SK-N-SH (cell line): ENCODE measurements at regions not wholly inside any gene's neighbourhood (a gene's known extent, or its start where the extent isn't known, plus 50 kb on each side); places are given as distances from the start of the nearest gene placed in this dataset.

Experiments used
- CTCF ChIA-PET: fragments of 300-600, 350-600 bp; formaldehyde crosslinking; extraction: SDS; loops from one replicate; lab custom pipeline; 2021; lab: Yijun Ruan, JAX
- POLR2A ChIA-PET: fragments of 350-600 bp; sonication (Branson Sonifier 250); formaldehyde crosslinking; extraction: SDS; loops from one replicate; lab custom pipeline; 2020; ENCODE audit warnings: antibody characterized with exemption, inconsistent platforms; lab: Yijun Ruan, JAX
- DNase-seq: peaks from one replicate; pipeline ENCODE4 v3.0.0; 2012
- H2AFZ ChIP-seq: fragments of 200-600 bp; sonication (generic); 2 replicates; pipeline ENCODE4 v1.8.1; 2016; ENCODE audit warnings: antibody characterized with exemption, mild to moderate bottlenecking, low read depth
- H3F3A ChIP-seq: fragments of 200-600 bp; sonication (generic); replicated peaks from 2 replicates; pipeline ENCODE3; 2016; ENCODE audit warnings: antibody characterized with exemption, mild to moderate bottlenecking; ENCODE audit not compliant: insufficient read depth
- H3K27ac ChIP-seq, 2 experiments: fragments of 200-500 bp in 1 of 2; fragments of 200-600 bp in 1 of 2; sonication (Bioruptor generic) in 1 of 2; sonication (generic), shearing (Covaris generic) in 1 of 2; 2 replicates each; pipeline versions ENCODE4 v1.5.1 to v1.6.1; 2014 to 2016; ENCODE audit warnings: low read depth in 2 of 2, inconsistent platforms in 1 of 2, low read length in 1 of 2, mild to moderate bottlenecking in 1 of 2, mixed read lengths in 1 of 2
- H3K27me3 ChIP-seq: fragments of 200-600 bp; sonication (generic), shearing (Covaris generic); 2 replicates; pipeline ENCODE4 v1.6.1; 2016; ENCODE audit warnings: mixed run types; ENCODE audit not compliant: insufficient read depth
- H3K36me3 ChIP-seq, 2 experiments: fragments of 200-500 bp in 1 of 2; fragments of 200-600 bp in 1 of 2; sonication (Bioruptor generic) in 1 of 2; sonication (generic) in 1 of 2; replicated peaks in 1 of 2; 2 replicates each; pipeline versions ENCODE3 to v1.5.1; 2014 to 2016; ENCODE audit warnings: low read length in 1 of 2, mild to moderate bottlenecking in 1 of 2; ENCODE audit not compliant: insufficient read depth in 2 of 2, control insufficient read depth in 1 of 2
- H3K4me1 ChIP-seq, 2 experiments: fragments of 200-500 bp in 1 of 2; fragments of 200-600 bp in 1 of 2; sonication (Bioruptor generic) in 1 of 2; sonication (generic), shearing (Covaris generic) in 1 of 2; 2 replicates each; pipeline versions ENCODE4 v1.5.1 to v1.6.1; 2014 to 2016; ENCODE audit warnings: low read depth in 1 of 2, low read length in 1 of 2, mixed run types in 1 of 2; ENCODE audit not compliant: insufficient read depth in 2 of 2, control insufficient read depth in 1 of 2
- H3K4me2 ChIP-seq: fragments of 200-600 bp; sonication (generic), shearing (Covaris generic); 2 replicates; pipeline ENCODE4 v1.6.1; 2017; ENCODE audit warnings: mixed run types
- H3K4me3 ChIP-seq, 2 experiments: fragments of 200-500 bp in 1 of 2; fragments of 200-600 bp in 1 of 2; sonication (Bioruptor generic) in 1 of 2; sonication (generic), shearing (Covaris generic) in 1 of 2; 2 replicates each; pipeline versions ENCODE4 v1.5.1 to v1.8.1; 2014 to 2016; ENCODE audit warnings: low read depth in 2 of 2, inconsistent platforms in 1 of 2, low read length in 1 of 2, mild to moderate bottlenecking in 1 of 2, mixed read lengths in 1 of 2, moderate library complexity in 1 of 2
- H3K79me2 ChIP-seq: fragments of 200-600 bp; sonication (generic); 2 replicates; pipeline ENCODE4 v1.8.1; 2017; ENCODE audit warnings: mild to moderate bottlenecking; ENCODE audit not compliant: insufficient read depth
- H3K9ac ChIP-seq: fragments of 200-600 bp; sonication (generic); 2 replicates; pipeline ENCODE4 v1.6.1; 2017; ENCODE audit warnings: mixed run types
- H3K9me2 ChIP-seq: fragments of 200-600 bp; sonication (generic); 2 replicates; pipeline ENCODE4 v1.6.1; 2017; ENCODE audit warnings: mixed run types
- H3K9me3 ChIP-seq: fragments of 200-600 bp; sonication (generic); 2 replicates; pipeline ENCODE4 v1.6.1; 2017; ENCODE audit warnings: mixed run types, mild to moderate bottlenecking, moderate library complexity
- H4K20me1 ChIP-seq: fragments of 200-600 bp; sonication (generic); 2 replicates; pipeline ENCODE4 v1.6.1; 2017; ENCODE audit warnings: mild to moderate bottlenecking, mixed run types; ENCODE audit not compliant: insufficient read depth
- ELF1 ChIP-seq: IDR thresholded peaks from 2 replicates; pipeline ENCODE4 v1.4.0; 2012
- EP300 ChIP-seq, 2 experiments: IDR thresholded peaks; 2 replicates each; pipeline versions ENCODE4 v1.4.0 to v1.6.1; 2012; ENCODE audit warnings: borderline replicate concordance in 1 of 2, low read depth in 1 of 2, low read length in 1 of 2
- FOXJ3 ChIP-seq: sonication (generic); formaldehyde crosslinking; IDR thresholded peaks from 2 replicates; pipeline ENCODE4 v1.5.1; 2020; ENCODE audit warnings: mild to moderate bottlenecking, missing genetic modification reagents
- FOXM1 ChIP-seq: IDR thresholded peaks from 2 replicates; pipeline ENCODE4 v1.4.0; 2012; ENCODE audit warnings: low read depth, mild to moderate bottlenecking
- GATA2 ChIP-seq: sonication (generic); formaldehyde crosslinking; IDR thresholded peaks from 2 replicates; pipeline ENCODE4 v1.5.0; 2020; ENCODE audit warnings: mild to moderate bottlenecking, missing genetic modification reagents
- IRF3 ChIP-seq: fragments of 150-350 bp; IDR thresholded peaks from 2 replicates; pipeline ENCODE4 v1.6.1; 2016; ENCODE audit warnings: mild to moderate bottlenecking, low read depth, low read length
- JUND ChIP-seq: IDR thresholded peaks from 2 replicates; pipeline ENCODE4 v1.4.0; 2012
- MEF2A ChIP-seq: IDR thresholded peaks from 2 replicates; pipeline ENCODE4 v1.4.0; 2012; ENCODE audit warnings: low read depth, borderline replicate concordance
- NFIC ChIP-seq: IDR thresholded peaks from 2 replicates; pipeline ENCODE4 v1.4.0; 2012; ENCODE audit warnings: borderline replicate concordance
- PBX3 ChIP-seq: IDR thresholded peaks from 2 replicates; pipeline ENCODE4; 2012
- RFX5 ChIP-seq: IDR thresholded peaks from 2 replicates; pipeline ENCODE4 v1.6.1; 2012; ENCODE audit warnings: mild to moderate bottlenecking, improper control_type of control experiment, low read length
- TCF12 ChIP-seq: IDR thresholded peaks from 2 replicates; pipeline ENCODE4 v1.4.0; 2012
- TEAD4 ChIP-seq: IDR thresholded peaks from 2 replicates; pipeline ENCODE4 v1.4.0; 2012; ENCODE audit warnings: mild to moderate bottlenecking, borderline replicate concordance; ENCODE audit not compliant: insufficient read depth
- USF2 ChIP-seq: fragments of 150-350 bp; IDR thresholded peaks from 2 replicates; pipeline ENCODE4 v1.6.1; 2017; ENCODE audit warnings: antibody characterized with exemption, low read length, low read depth, borderline replicate concordance
- YY1 ChIP-seq: IDR thresholded peaks from 2 replicates; pipeline ENCODE4 v1.4.0; 2012; ENCODE audit warnings: low read depth, mild to moderate bottlenecking
- ZBTB33 ChIP-seq: IDR thresholded peaks from 2 replicates; pipeline ENCODE4 v1.4.0; 2012; ENCODE audit warnings: low read depth, borderline replicate concordance
- WGBS: methylation state at CpG from one replicate; pipeline ENCODE4 v1.1.6; 2017; ENCODE audit warnings: low lambda C conversion rate; 5-methylcytosine and 5-hydroxymethylcytosine counted together

GRCh38 chr4:45668128-45668527 lies 455.7 kb downstream of the GABRG1 start (continued):
- TF ChIP-seq USF2: no peak
- no peak for TF ChIP-seq PBX3
- TF ChIP-seq TEAD4: no peak
- no peak for TF ChIP-seq GATA2 (CRISPR knock-in tag)
- TF ChIP-seq NFIC: no peak
- no peak for TF ChIP-seq EP300 (IDR thresholded peaks at IDR 0.05; ENCODE audit: borderline replicate concordance in 1 of 2, low read depth in 1 of 2, low read length in 1 of 2)
- no peak for TF ChIP-seq MEF2A
- TF ChIP-seq TCF12: no peak

- no peak overlapping the region for H3K4me3 ChIP-seq
- no peak for DNase-seq
- no peaks in the 10 kb centered on the region for H3K9me3 ChIP-seq
- no peaks in the 10 kb centered on the region for H3K36me3 ChIP-seq
- 11% methylated on average over 2 of the region's 2 CpGs for WGBS
- H3K9me2 ChIP-seq: no peaks in the 10 kb centered on the region
- no peaks in the 10 kb centered on the region for H3K79me2 ChIP-seq
- ChIA-PET CTCF (interaction anchor here (0.7 kb wide), 1 partner anchor 49 kb away, joined by 3 read pairs; no protein-coding TSS in a partner anchor), POLR2A (no interaction called here)
- H3K27me3 ChIP-seq: no peaks in the 10 kb centered on the region
- TF ChIP-seq YY1 (no peak), GATA2 (CRISPR knock-in tag) (no peak), ZBTB33 (no peak), FOXM1 (no peak), RFX5 (no peak), ELF1 (no peak), JUND (no peak), IRF3 (no peak), FOXJ3 (CRISPR knock-in tag) (no peak)
- H3F3A ChIP-seq: no peaks in the 10 kb centered on the region
- no peak overlapping the region for H3K4me2 ChIP-seq
- no peak overlapping the region for H2AFZ ChIP-seq
- H3K9ac ChIP-seq: no peak overlapping the region
- H3K4me1 ChIP-seq: no peaks in the 10 kb centered on the region
- H4K20me1 ChIP-seq: no peaks in the 10 kb centered on the region
- H3K27ac ChIP-seq: no peak overlapping the region
Measured at GRCh38 chr4:45663628-45664081, 460.2 kb downstream of the GABRG1 start.
